Esophagus (tissue), 2 donors: ENCODE measurements at regions not wholly inside any gene's neighbourhood (a gene's known extent, or its start where the extent isn't known, plus 50 kb on each side); places are given as distances from the start of the nearest gene placed in this dataset.

Experiments
- H3K27ac ChIP-seq, 2 donors: one replicate each; pipeline ENCODE4 v1.5.1; 2013; ENCODE audit warnings: low read depth in 2 of 2, mild to moderate bottlenecking in 2 of 2, inconsistent platforms in 1 of 2, low read length in 1 of 2, moderate library complexity in 1 of 2
- H3K27me3 ChIP-seq, 2 donors: one replicate each; pipeline ENCODE4 v1.6.1; 2013; ENCODE audit warnings: low read length in 2 of 2, control low read depth in 1 of 2, mild to moderate bottlenecking in 1 of 2; ENCODE audit not compliant: insufficient read depth in 2 of 2, control insufficient read depth in 1 of 2
- H3K36me3 ChIP-seq, 2 donors: one replicate each; pipeline ENCODE4 v1.6.1; 2013; ENCODE audit warnings: low read length in 1 of 2; ENCODE audit not compliant: control insufficient read depth in 2 of 2, insufficient read depth in 2 of 2
- H3K4me1 ChIP-seq, 2 donors: one replicate each; pipeline ENCODE4 v1.6.1; 2013; ENCODE audit warnings: low read length in 1 of 2; ENCODE audit not compliant: control insufficient read depth in 2 of 2, insufficient read depth in 2 of 2
- H3K4me3 ChIP-seq, 2 donors: one replicate each; pipeline ENCODE4 v1.5.1; 2013; ENCODE audit warnings: low read length in 2 of 2, mild to moderate bottlenecking in 2 of 2, low read depth in 1 of 2, moderate library complexity in 1 of 2
- H3K9me3 ChIP-seq, 2 donors: one replicate each; pipeline ENCODE4 v1.6.1; 2013; ENCODE audit warnings: mild to moderate bottlenecking in 2 of 2, low read depth in 1 of 2, low read length in 1 of 2, moderate library complexity in 1 of 2; ENCODE audit not compliant: control insufficient read depth in 2 of 2, insufficient read depth in 1 of 2
- WGBS, 2 donors: extraction: QIAGEN DNeasy Blood & Tissue Kit; methylation state at CpG; one replicate each; pipeline ENCODE4 v1.1.7; 2013; 5-methylcytosine and 5-hydroxymethylcytosine counted together
- donor health status: healthy with polysubstance abuse.
- donor health status: Bipolar disorder and iron deficiency.

DNA sequence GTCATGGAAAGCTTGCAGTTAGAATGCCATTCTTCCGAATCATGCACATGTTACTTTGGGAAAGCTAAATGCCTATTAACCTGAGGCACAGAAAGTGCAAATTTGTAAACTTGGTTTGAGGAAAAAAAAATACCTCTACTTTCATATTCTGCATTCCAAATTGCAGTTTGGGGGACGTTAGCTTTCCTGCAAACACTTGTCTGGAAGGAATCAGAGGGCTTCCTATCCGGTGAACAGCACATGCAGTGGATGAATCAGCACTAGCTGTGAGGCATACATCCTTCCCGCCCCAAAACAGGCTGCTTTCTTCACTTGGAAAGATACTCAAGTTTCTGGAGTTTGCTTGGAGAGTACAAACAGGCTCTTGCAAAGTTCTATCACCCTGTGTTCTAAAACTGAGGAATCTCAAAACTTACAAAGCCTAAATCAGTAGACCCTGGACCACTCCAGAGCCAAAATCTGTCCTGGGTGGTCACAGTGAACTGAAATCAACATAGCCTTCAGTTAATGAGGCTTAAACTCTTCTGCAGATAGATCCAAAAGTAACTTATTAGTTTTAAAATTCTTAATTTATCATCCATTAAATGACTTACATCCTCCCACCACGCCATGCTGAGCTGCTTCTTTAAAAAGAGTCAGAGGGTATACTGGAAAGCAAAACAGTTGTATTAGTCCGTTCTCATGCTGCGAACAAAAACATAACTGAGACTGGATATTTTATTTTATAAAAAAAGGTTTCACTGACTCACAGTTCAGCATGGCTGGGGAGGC, 802.3 kb upstream of the ARGLU1 start:
- WGBS, 2 donors: 53 to 55% methylated on average over 7 of the region's 7 CpGs
- H3K27ac ChIP-seq: no peak overlapping the region
- no peaks in the 10 kb centered on the region for H3K36me3 ChIP-seq
- no peaks in the 10 kb centered on the region for H3K4me1 ChIP-seq
- no peaks in the 10 kb centered on the region for H3K27me3 ChIP-seq
- H3K9me3 ChIP-seq: peaks cover 4 to 7% of the 10 kb centered on the region in 2 donors
- H3K4me3 ChIP-seq: no peak overlapping the region

- Histone ChIP-seq H3K4me3 (no peak overlapping the region), H3K27ac (no peak overlapping the region), H3K4me1 (no peaks in the 10 kb centered on the region), H3K36me3 (no peaks in the 10 kb centered on the region), H3K9me3 (peaks cover 4 to 9% of the 10 kb centered on the region in 2 donors), H3K27me3 (no peaks in the 10 kb centered on the region)
- WGBS, 2 donors: 58% methylated on average over 8 of the region's 8 CpGs
Observed at GRCh38 chr13:107367258-107367657, 799.3 kb upstream of the ARGLU1 start.

GRCh38 chr13:107365466-107366215, 797.7 kb upstream of the ARGLU1 start:
- 53 to 55% methylated on average over 8 of the region's 8 CpGs for WGBS, 2 donors
- no peak overlapping the region for H3K27ac ChIP-seq
- H3K4me1 ChIP-seq: no peaks in the 10 kb centered on the region
- H3K36me3 ChIP-seq: no peaks in the 10 kb centered on the region
- H3K4me3 ChIP-seq: no peak overlapping the region
- peaks cover 4 to 9% of the 10 kb centered on the region in 2 donors for H3K9me3 ChIP-seq
- no peaks in the 10 kb centered on the region for H3K27me3 ChIP-seq

DNA sequence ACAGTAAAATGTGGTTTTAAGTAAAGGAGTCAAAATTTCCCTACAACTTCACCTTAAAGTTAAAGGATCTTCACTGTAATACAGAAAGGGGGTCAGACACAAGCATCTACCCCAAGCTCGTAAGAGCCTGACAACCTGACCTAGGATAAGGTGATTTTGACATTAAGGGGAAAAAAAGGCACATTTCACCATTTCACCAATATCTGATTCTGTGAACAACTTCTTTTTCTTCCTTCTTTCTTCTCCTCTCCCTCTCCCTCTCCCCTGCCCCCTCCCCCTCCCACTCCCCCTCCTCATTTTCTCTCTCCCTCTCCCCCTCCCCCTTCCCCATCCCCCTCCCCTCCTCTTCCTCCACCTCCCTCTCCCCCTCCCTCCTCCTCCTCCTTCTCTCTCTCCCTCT, 796.7 kb upstream of the ARGLU1 start:
- no peak overlapping the region for H3K4me3 ChIP-seq
- H3K9me3 ChIP-seq: peaks cover 4 to 9% of the 10 kb centered on the region in 2 donors
- no peaks in the 10 kb centered on the region for H3K4me1 ChIP-seq
- WGBS, 2 donors: 64 to 75% methylated on average over 1 of the region's 1 CpG
- H3K27ac ChIP-seq: no peak overlapping the region
- H3K27me3 ChIP-seq: no peaks in the 10 kb centered on the region
- no peaks in the 10 kb centered on the region for H3K36me3 ChIP-seq

- Histone ChIP-seq H3K36me3 (no peaks in the 10 kb centered on the region), H3K27ac (no peak overlapping the region), H3K4me3 (no peak overlapping the region), H3K4me1 (no peaks in the 10 kb centered on the region), H3K9me3 (peaks cover 2% of the 10 kb centered on the region in 2 donors), H3K27me3 (no peaks in the 10 kb centered on the region)
- 72 to 88% methylated on average over 5 of the region's 5 CpGs for WGBS, 2 donors
Observed at GRCh38 chr13:107361666-107362065, 793.7 kb upstream of the ARGLU1 start.

- no peak overlapping the region for H3K27ac ChIP-seq
- peaks cover under 1 to 2% of the 10 kb centered on the region in 2 donors for H3K9me3 ChIP-seq
- no peaks in the 10 kb centered on the region for H3K4me1 ChIP-seq
- H3K36me3 ChIP-seq: no peaks in the 10 kb centered on the region
- no peaks in the 10 kb centered on the region for H3K27me3 ChIP-seq
- 78 to 89% methylated on average over 1 of the region's 1 CpG for WGBS, 2 donors
- H3K4me3 ChIP-seq: no peak overlapping the region
Observed at GRCh38 chr13:107360010-107360409, 792.1 kb upstream of the ARGLU1 start.

- Histone ChIP-seq H3K27me3 (no peaks in the 10 kb centered on the region), H3K9me3 (peaks cover 2 to 3% of the 10 kb centered on the region in 2 donors), H3K4me3 (no peak overlapping the region), H3K36me3 (no peaks in the 10 kb centered on the region), H3K4me1 (no peaks in the 10 kb centered on the region), H3K27ac (no peak overlapping the region)
- WGBS, 2 donors: 71 to 75% methylated on average over 1 of the region's 1 CpG
Observed at GRCh38 chr13:107358866-107359265, 790.9 kb upstream of the ARGLU1 start.

GRCh38 chr13:107351305-107351704, 783.4 kb upstream of the ARGLU1 start:
- no peaks in the 10 kb centered on the region for H3K4me1 ChIP-seq
- H3K4me3 ChIP-seq: no peak overlapping the region
- H3K27me3 ChIP-seq: no peaks in the 10 kb centered on the region
- H3K27ac ChIP-seq: no peak overlapping the region
- 58 to 62% methylated on average over 8 of the region's 8 CpGs for WGBS, 2 donors
- peaks cover 0 to 3% of the 10 kb centered on the region in 2 donors for H3K9me3 ChIP-seq
- H3K36me3 ChIP-seq: no peaks in the 10 kb centered on the region

DNA sequence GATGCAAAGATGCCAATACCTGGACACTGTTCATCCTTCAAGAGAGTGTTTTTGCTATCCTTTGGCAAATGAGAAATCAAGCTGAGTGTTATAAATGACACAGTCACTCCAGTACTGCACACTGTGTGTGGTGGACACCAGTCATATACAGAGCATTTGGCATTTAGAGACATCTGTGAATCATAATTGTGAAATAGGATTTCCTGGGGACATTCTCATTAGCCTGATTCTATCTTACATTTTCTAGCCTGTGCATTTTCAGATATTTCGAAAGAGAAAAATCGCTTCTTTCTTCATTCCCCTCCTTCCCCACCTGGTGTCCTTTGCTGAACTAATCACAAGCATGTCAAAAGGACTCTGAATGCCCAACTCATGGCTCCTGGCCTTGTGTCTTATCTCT, 781.0 kb upstream of the ARGLU1 start:
- Histone ChIP-seq H3K36me3 (no peaks in the 10 kb centered on the region), H3K27ac (no peak overlapping the region), H3K9me3 (no peaks in the 10 kb centered on the region), H3K27me3 (no peaks in the 10 kb centered on the region), H3K4me3 (no peak overlapping the region), H3K4me1 (no peaks in the 10 kb centered on the region)
- 86 to 91% methylated on average over 2 of the region's 2 CpGs for WGBS, 2 donors
